ENCODE measurements at regions not wholly inside any gene's neighbourhood (a gene's known extent, or its start where the extent isn't known, plus 50 kb on each side); places are given as distances from the start of the nearest gene placed in this dataset.

DNA sequence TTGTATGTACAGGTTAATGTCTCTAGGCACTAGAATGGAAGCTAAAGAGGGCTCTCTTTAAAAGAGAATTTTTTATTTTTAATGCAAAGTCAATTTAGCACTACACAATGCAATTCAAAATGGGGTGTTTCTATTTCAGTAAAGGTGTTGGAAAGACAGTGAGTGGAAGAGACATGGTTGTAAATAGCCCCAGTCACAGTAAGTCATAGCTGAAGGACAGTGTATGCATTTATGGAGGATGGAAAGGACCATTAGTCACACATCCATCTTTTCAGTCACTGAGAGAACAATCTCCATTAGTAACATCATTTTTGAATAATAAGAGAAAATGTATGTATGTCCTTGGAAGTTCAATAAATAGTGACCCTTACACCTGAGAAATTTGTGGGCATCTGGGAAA lies 148.0 kb downstream of the PDHA2 start:
- DNase-seq (ENCODE audit: low read depth): no peak

DNA sequence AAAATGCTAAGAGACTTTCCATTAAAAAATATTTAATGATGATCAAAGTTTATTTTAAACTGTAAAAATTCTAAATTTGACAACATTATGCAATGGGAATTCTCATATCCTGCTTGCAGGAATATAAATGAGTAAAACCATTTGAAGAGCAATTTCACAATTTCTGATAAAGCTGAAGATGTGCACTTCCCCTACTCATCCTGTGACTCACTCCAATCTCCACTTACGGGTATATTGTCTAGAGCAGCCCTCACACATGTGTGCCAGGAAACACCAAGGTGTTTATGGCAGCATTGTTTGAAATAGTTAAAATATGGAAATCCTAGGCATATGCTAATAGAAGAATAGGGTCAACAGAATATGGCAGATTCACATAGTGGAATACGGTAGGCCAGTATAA lies 158.4 kb downstream of the PDHA2 start:
- peak; percentile 65 for DNase-seq (ENCODE audit: low read depth)

GRCh38 chr4:96003951-96004740 lies 164.3 kb downstream of the PDHA2 start:
- DNase-seq (ENCODE audit: low read depth): no peak

DNA sequence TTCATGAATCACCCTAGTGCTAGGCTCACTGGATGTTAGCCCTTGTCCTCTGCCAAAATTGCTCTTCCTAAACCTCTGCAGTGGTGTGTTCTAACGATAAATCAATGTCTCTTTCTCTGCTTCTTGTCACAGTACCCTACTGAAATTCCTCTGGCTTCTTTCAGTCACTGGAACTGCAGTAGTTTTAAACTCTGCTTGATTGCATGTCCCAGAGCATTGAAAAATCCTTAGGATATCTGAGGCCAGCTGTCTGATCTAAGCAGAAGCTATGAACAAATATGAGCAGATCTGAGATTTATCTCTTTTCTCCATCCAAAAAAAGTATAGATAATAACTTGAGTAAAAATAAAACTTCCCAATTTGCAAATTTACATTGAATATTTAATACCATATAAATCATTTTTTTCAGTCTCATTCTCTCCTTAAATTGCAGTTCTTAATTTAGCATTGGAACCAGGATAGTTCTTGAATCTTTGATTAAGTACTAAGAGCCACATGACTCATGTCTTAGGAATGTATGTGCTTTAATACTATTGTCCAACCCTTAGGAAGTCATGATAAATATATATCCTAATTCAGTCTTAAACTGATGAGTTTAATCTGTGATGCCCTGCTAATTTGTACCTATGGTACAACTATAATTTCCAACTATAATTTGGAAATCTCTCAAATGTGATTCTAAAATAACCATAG lies 169.7 kb downstream of the PDHA2 start:
- peak; percentile 61 for DNase-seq (ENCODE audit: low read depth)

- no peak for DNase-seq (ENCODE audit: low read depth)
Measured at GRCh38 chr4:96012687-96013086, 172.8 kb downstream of the PDHA2 start.

GRCh38 chr4:96016634-96017299 lies 176.9 kb downstream of the PDHA2 start:
- DNase-seq (ENCODE audit: low read depth): peak; percentile 78

DNA sequence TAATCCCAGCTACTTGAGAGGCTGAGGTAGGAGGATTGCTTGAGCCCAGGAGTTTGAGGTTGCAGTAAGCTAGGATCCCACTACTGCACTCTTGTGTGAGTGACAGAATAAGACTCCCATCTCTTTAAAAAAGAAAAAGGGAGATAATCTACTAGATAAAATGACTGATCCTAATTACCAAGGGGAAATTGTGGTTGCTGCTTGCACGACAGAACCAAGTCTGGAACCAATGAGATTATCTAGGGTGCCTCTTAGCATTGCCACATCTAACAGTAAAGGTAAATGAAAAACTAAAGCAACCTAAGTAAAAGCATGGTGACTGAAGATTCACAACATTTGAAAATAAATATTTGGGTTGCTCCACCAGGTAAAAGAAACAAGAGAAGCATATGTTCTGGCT lies 185.1 kb downstream of the PDHA2 start:
- no peak for DNase-seq (ENCODE audit: low read depth)

DNA sequence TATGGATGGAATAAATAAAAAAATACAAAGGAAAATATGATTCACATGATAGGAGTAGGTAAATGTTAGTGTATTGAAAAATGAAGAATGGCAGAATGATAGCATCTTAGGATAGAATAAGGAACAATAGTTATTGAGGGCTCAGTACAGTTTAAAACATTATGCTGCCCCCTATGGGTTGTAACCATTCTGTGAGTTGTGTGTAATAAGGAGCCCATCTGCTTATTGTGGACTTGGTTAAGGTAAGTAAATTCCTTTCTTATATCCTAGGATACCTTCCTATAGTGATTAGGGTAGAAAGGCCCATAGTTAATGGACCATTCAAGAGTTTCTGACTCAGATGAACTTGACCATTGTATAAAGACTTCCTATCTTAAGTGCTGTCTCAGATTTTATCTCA lies 195.8 kb downstream of the PDHA2 start:
- peak; percentile 28 for DNase-seq (ENCODE audit: low read depth)

GRCh38 chr4:96036781-96037180 lies 196.9 kb downstream of the PDHA2 start:
- no peak for DNase-seq (ENCODE audit: low read depth)

GRCh38 chr4:96037705-96038104 lies 197.8 kb downstream of the PDHA2 start:
- DNase-seq (ENCODE audit: low read depth): no peak

GRCh38 chr4:96039217-96039616 lies 199.3 kb downstream of the PDHA2 start:
- DNase-seq (ENCODE audit: low read depth): no peak

- no peak for DNase-seq (ENCODE audit: low read depth)
Measured at GRCh38 chr4:96039803-96040436, 200.0 kb downstream of the PDHA2 start.

DNA sequence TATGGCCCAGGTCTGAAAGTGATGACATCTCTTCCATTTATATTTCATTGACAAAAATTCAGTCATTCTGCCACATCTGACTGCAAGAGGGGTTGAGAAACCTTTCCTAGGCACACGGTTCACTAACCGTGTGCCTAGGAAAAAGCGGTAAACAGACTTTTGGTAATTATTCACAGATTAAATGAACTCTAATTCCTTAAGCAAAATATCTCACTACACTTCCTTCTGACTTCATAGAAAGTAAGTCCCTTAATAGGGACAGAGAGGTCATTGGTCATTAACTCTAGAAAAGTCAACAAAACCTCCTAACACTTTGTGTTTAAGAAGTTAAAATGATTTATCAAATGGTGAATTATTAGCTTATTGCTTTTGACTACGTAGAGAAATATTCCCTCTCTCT lies 205.1 kb downstream of the PDHA2 start:
- DNase-seq (ENCODE audit: low read depth): no peak

- DNase-seq (ENCODE audit: low read depth): peak; percentile 86
Measured at GRCh38 chr4:96052827-96053226, 212.9 kb downstream of the PDHA2 start.

DNA sequence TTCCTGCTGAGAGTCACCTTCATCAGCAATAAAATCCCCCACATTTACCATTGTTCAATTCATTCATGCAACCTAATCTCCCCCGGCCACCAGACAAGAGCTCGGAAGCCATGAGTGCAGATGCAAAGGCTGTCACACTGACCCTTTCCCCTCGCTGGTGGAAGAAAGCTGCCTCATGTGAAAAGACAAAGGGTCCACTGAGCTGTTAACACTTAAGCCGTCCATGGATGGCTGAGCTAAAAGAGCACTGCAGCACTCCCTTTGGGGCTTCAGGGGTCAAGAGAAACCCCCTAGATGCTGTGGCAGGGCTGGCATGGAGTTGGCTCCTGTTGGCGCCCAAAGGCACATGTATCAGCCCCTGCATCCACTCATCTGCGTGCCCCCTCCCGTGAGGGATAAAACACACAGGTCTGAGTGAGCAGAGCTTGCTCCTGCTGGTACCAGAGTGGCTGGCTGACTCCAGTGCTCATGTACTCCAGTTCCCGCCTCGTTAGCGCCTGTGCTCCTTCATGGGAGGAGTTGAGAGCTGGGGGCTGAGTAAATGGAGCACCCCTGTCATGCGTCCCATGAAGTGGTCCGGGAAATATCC lies 216.5 kb downstream of the PDHA2 start:
- no peak for DNase-seq (ENCODE audit: low read depth)

GRCh38 chr4:96063639-96064038 lies 223.7 kb downstream of the PDHA2 start:
- no peak for DNase-seq (ENCODE audit: low read depth)

GRCh38 chr4:96073461-96073860 lies 233.6 kb downstream of the PDHA2 start:
- DNase-seq (ENCODE audit: low read depth): peak; percentile 81

GRCh38 chr4:96092151-96092705 lies 252.3 kb downstream of the PDHA2 start:
- DNase-seq (ENCODE audit: low read depth): no peak

DNA sequence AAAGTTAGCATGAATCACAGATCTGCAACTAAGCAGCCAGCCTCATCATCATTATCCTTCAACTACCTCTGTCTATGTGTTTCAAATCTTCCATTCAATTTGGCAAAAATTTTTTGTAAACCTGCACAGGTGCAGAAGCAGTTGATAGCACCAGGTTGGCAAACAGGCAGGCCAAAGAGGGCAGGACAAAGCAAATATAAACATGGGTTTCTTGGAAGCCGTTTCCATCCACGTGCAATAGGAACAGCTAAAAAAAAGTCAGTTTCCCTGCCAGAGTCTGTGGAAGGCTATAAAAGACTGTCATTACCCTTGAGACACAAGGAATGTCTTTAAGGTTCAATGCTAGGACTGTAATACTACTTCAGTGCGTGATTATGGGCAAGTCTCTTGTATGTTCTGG lies 253.2 kb downstream of the PDHA2 start:
- DNase-seq (ENCODE audit: low read depth): no peak

DNA sequence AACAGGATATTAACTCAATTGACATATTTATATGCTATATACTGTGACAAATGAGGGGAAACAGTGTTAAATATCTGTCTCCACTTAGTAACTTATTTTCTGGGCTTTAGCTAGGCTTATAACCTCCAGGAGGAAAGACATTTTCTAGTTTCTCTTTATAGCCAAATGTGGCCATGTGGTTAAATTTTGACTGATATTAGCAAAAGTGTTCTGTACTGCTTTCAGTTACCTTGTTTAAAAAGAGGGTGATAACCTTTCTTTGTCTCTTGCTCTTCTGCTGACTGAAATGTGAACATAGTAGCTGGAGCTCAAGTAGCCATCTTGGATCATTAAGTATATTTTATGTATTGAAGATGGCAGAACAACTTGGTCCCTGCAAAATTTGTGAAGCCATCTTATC lies 253.7 kb downstream of the PDHA2 start:
- no peak for DNase-seq (ENCODE audit: low read depth)

DNA sequence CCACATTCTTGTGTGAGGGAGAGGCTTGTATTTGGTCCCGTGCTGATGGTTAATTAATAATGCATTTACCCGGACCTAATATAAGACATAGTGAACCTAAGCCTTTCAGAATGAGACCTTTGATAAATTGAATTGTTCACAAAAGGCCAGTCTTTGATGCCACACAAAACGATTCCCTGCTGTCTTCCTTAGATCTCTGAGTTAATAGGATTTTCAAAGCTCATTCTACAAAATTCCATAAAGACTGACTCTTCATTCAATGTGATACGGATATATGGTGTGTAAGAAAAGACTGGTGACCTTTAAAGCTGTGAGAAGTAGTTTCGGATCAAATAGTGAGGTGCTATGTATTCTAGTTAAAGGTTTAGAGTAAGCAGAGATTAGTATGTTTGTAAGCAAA lies 254.3 kb downstream of the PDHA2 start:
- DNase-seq (ENCODE audit: low read depth): no peak

All from LHCN-M2 (cell line).